Mucosa of descending colon (tissue), 3 donors: ENCODE measurements at regions not wholly inside any gene's neighbourhood (a gene's known extent, or its start where the extent isn't known, plus 50 kb on each side); places are given as distances from the start of the nearest gene placed in this dataset.

ENCODE experiments used
- ATAC-seq: fragments of 200-7000 bp; cut with Tn5 transposase; one replicate; pipeline ENCODE4 v1.9.1; 2020; ENCODE audit warnings: mild to moderate bottlenecking, moderate library complexity
- DNase-seq, 3 donors: peaks; one replicate each; pipeline ENCODE4 v3.0.0-alpha.2; 2020
- H3K36me3 ChIP-seq: fragments of 200-600 bp; one replicate; pipeline ENCODE4 v1.8.0; 2021; ENCODE audit warnings: low read depth, mild to moderate bottlenecking
- H3K4me1 ChIP-seq: fragments of 200-600 bp; one replicate; pipeline ENCODE4 v1.8.0; 2021; ENCODE audit warnings: low read depth, mild to moderate bottlenecking
- H3K4me3 ChIP-seq: fragments of 200-600 bp; one replicate; pipeline ENCODE4 v1.8.0; 2021; ENCODE audit warnings: mild to moderate bottlenecking
- H3K9me3 ChIP-seq: fragments of 200-600 bp; one replicate; pipeline ENCODE4 v1.8.0; 2021; ENCODE audit warnings: mild to moderate bottlenecking
- intact Hi-C, 2 donors: fragments of 100-400 bp; cut with DNase I in 1 of 2; cut with micrococcal nuclease in 1 of 2; formaldehyde crosslinking; loops; one replicate each; pipeline versions ENCODE4 v1.11.0 to v1.11.1; 2022; cut with DNase I, micrococcal nuclease
- TF ChIP-seq, protein P1 (sequence below): fragments of 200-600 bp; IDR thresholded peaks from one replicate; pipeline ENCODE4 v1.8.0; 2022; ENCODE audit warnings: antibody characterized with exemption, mild to moderate bottlenecking
- donor health status: DM: no; HTN: no; CAD: no; lungs with moderate emphysema.
- donor health status: DM: no; HTN: no; CAD: no.
- donor health status: DM: no; HTN: yes; CAD: no.

DNA sequence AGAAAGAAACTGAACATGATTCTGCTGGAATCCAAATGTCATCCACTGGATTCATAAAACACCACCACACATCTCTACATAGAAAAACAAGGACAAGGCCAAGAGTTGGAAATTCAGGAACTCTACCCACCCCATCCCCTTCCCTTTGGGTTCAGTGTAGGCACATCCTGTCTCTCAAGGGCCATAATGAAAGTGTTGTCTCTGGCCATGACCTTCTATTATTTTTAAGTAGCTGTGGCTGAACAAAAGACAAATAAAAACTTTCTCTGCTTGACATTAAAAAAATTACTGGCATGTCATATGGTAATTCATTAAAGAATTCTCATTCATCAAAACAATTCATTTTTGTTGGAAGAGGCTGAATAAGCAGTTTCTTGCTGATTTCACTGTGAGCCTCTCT, 54.9 kb upstream of the ZBTB18 start:
- TF ChIP-seq, protein P1, sequence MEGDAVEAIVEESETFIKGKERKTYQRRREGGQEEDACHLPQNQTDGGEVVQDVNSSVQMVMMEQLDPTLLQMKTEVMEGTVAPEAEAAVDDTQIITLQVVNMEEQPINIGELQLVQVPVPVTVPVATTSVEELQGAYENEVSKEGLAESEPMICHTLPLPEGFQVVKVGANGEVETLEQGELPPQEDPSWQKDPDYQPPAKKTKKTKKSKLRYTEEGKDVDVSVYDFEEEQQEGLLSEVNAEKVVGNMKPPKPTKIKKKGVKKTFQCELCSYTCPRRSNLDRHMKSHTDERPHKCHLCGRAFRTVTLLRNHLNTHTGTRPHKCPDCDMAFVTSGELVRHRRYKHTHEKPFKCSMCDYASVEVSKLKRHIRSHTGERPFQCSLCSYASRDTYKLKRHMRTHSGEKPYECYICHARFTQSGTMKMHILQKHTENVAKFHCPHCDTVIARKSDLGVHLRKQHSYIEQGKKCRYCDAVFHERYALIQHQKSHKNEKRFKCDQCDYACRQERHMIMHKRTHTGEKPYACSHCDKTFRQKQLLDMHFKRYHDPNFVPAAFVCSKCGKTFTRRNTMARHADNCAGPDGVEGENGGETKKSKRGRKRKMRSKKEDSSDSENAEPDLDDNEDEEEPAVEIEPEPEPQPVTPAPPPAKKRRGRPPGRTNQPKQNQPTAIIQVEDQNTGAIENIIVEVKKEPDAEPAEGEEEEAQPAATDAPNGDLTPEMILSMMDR, result no peak
- Histone ChIP-seq H3K4me3 (no peak overlapping the region), H3K36me3 (no peaks in the 10 kb centered on the region), H3K4me1 (no peaks in the 10 kb centered on the region), H3K9me3 (no peaks in the 10 kb centered on the region)
- DNase-seq (no peak), ATAC-seq (no peak)
- intact Hi-C loops, result no loop called here

DNA sequence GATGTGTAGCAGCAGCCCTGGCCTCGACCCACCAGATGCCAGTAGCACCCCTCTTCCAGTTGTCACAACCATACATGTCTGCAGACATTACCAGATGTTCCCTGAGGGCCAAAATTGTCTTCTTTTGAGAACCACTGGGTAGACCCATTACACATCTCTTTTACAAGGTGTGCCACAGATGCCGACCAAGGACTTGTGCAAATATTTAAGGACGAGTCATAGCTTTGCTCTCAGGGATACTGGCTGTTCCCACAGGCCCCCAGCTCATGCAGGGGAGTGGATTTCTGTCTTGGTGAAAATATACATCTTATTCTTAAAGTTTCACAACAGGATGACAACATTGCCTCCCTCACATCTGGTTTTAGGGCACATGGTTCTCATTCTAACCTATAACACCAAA, 59.4 kb upstream of the ZBTB18 start:
- TF ChIP-seq, protein P1, result no peak
- no peak for DNase-seq
- ATAC-seq, result no peak
- Histone ChIP-seq H3K4me3 (no peak overlapping the region), H3K9me3 (no peaks in the 10 kb centered on the region), H3K4me1 (no peaks in the 10 kb centered on the region), H3K36me3 (no peaks in the 10 kb centered on the region)
- intact Hi-C loops, result no loop called here

DNA sequence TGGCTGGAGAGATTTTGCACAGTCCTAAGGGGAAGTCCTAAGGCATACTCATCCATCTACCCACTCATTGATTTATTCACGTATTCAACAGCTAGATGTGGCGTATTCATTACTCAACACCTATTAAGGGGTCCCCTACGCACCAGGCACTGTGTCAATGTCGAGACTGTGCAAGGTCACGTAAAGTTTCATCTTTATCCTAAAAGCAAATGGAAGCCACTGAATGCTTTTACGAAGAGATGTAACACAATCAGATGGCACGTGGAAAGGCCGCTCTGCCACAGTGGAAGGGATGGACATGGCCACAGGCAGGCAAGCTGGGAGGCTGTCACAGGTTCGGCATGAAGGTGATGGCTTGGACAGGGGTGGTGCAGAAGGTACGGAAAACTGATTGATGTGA, 66.3 kb upstream of the ZBTB18 start:
- Histone ChIP-seq H3K36me3 (no peaks in the 10 kb centered on the region), H3K4me3 (no peak overlapping the region), H3K4me1 (no peaks in the 10 kb centered on the region), H3K9me3 (no peaks in the 10 kb centered on the region)
- DNase-seq (no peak), ATAC-seq (no peak)
- TF ChIP-seq, protein P1, result no peak
- intact Hi-C loops, result no loop called here

DNA sequence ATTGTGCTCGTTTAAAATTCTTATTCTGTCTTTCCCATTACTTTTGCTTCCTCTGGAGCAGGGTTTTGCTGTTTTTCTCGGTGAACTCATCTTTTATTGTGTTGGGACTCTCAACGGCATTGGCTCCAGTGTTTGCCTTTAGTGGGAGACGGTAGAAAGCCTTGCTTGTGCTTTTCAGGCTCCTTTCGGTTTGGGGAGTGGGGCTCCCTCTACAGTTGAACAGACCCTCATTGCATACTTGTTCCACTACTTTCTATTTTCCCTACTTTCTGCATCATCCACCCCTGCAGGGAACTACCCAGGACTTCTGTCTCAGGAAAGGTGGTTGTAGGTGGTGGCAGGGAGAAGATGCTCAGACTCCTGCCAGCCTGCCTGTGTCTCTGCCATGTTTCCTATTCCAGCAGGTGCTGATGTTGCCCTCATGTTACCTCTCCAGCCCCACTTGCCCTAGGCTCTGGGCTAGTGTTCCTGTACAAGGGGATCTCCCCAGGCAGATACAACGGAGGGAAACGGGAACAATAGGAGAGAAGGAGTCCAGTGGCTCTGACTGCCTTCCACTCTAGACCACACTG, 68.5 kb upstream of the ZBTB18 start:
- intact Hi-C loops, result no loop called here
- ATAC-seq (no peak), DNase-seq (no peak)

DNA sequence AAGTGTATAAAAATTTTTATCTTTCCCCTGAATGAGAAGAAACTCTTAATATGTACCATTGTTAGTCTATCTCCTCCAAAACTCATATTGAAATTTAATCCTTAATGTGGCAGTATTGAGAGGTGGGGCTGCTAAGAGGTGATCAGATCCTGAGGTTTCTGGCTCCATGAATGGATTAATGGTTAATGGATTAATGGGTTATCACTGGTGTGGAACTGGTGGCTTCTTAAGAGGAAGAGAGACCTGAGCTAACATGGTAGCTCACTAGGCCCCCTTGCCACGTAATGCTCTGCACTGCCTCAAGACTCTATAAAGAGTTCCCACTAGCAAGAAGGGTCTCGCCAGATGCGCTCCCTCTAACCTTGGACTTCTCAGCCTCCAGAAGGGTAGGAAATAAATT, 70.6 kb upstream of the ZBTB18 start:
- H3K4me3 ChIP-seq, result no peak overlapping the region
- TF ChIP-seq, protein P1, result no peak
- H3K4me1 ChIP-seq, result no peaks in the 10 kb centered on the region
- H3K9me3 ChIP-seq, result no peaks in the 10 kb centered on the region
- intact Hi-C loops, result no loop called here
- H3K36me3 ChIP-seq, result no peaks in the 10 kb centered on the region
- ATAC-seq (no peak), DNase-seq (no peak)

More for the DNA sequence above, 68.5 kb upstream of the ZBTB18 start:
- no peaks in the 10 kb centered on the region for H3K4me1 ChIP-seq
- H3K9me3 ChIP-seq, result no peaks in the 10 kb centered on the region
- TF ChIP-seq, protein P1, result no peak
- no peak overlapping the region for H3K4me3 ChIP-seq
- no peaks in the 10 kb centered on the region for H3K36me3 ChIP-seq

DNA sequence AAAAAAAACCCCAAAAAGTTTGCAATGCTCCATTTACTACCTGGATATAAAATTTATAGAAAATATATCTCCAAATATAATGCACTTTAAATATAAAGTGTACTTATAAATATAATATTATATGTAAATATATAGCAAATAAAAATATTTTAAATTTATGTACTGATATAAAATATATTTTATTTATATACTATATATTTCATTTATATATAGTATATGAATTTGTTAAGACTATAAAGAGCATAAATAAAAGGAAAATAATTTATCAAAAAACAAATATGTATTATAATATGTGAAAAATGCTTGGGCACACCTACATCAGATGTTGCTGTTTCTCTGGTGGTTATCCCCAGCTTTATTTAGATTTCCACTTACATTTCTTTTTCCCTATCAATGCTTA, 71.0 kb upstream of the ZBTB18 start:
- intact Hi-C loops, result no loop called here
- Histone ChIP-seq H3K36me3 (no peaks in the 10 kb centered on the region), H3K9me3 (no peaks in the 10 kb centered on the region), H3K4me1 (no peaks in the 10 kb centered on the region), H3K4me3 (no peak overlapping the region)
- no peak for DNase-seq
- TF ChIP-seq, protein P1, result no peak
- ATAC-seq, result no peak
